GM12874 (cell line): ENCODE measurements at regions not wholly inside any gene's neighbourhood (a gene's known extent, or its start where the extent isn't known, plus 50 kb on each side); places are given as distances from the start of the nearest gene placed in this dataset.

Source experiments
- CTCF ChIP-seq: IDR thresholded peaks from 2 replicates; pipeline ENCODE4 v1.5.1; 2011; ENCODE audit warnings: low read depth, mild to moderate bottlenecking, control low read depth, low read length, moderate library complexity; ENCODE audit not compliant: insufficient read depth

- no peak for TF ChIP-seq CTCF
Observed at GRCh38 chr6:104324301-104324700, 535.4 kb downstream of the HACE1 start.

GRCh38 chr6:104322841-104323240, 536.9 kb downstream of the HACE1 start:
- no peak for TF ChIP-seq CTCF

- TF ChIP-seq CTCF, result no peak
Observed at GRCh38 chr6:104321301-104321700, 538.4 kb downstream of the HACE1 start.

GRCh38 chr6:104320896-104321295, 538.8 kb downstream of the HACE1 start:
- TF ChIP-seq CTCF, result no peak

- TF ChIP-seq CTCF, result no peak
Observed at GRCh38 chr6:104312851-104313250, 546.9 kb downstream of the HACE1 start.

- TF ChIP-seq CTCF, result no peak
Observed at GRCh38 chr6:104306211-104306610, 553.5 kb downstream of the HACE1 start.

GRCh38 chr6:104305206-104305605, 554.5 kb downstream of the HACE1 start:
- no peak for TF ChIP-seq CTCF

GRCh38 chr6:104301951-104302350, 557.8 kb downstream of the HACE1 start:
- TF ChIP-seq CTCF, result no peak
